ENCODE measurements at regions not wholly inside any gene's neighbourhood (a gene's known extent, or its start where the extent isn't known, plus 50 kb on each side); places are given as distances from the start of the nearest gene placed in this dataset.

GRCh38 chr12:116361414-116362223, 84.1 kb upstream of the MED13L start:
- TF ChIP-seq, protein P1, sequence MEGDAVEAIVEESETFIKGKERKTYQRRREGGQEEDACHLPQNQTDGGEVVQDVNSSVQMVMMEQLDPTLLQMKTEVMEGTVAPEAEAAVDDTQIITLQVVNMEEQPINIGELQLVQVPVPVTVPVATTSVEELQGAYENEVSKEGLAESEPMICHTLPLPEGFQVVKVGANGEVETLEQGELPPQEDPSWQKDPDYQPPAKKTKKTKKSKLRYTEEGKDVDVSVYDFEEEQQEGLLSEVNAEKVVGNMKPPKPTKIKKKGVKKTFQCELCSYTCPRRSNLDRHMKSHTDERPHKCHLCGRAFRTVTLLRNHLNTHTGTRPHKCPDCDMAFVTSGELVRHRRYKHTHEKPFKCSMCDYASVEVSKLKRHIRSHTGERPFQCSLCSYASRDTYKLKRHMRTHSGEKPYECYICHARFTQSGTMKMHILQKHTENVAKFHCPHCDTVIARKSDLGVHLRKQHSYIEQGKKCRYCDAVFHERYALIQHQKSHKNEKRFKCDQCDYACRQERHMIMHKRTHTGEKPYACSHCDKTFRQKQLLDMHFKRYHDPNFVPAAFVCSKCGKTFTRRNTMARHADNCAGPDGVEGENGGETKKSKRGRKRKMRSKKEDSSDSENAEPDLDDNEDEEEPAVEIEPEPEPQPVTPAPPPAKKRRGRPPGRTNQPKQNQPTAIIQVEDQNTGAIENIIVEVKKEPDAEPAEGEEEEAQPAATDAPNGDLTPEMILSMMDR (IDR thresholded peaks at IDR 0.05; ENCODE audit: borderline replicate concordance, insufficient read depth, low read depth, low read length), result no peak
- H3K4me3 ChIP-seq (ENCODE audit: low read depth, low read length), result no peak overlapping the region

DNA sequence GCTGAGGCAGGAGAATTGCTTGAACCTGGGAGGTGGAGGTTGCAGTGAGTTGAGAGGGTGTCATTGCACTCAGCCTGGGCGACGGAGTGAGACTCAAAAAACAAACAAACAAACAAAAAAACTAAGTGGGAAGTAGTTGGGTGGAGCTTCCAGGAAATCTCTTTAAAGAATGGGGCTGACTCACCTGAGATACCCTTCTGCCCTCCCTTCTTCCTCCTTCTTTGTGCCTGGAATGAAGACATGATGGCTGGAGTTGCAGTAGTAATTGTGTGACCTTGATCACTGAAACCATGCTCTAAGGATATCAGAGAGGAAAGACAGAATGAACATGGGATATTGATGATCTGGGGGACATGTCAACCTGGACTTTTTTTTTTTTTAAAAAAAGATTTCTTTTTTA, 87.6 kb upstream of the MED13L start:
- H3K4me3 ChIP-seq (ENCODE audit: low read depth, low read length), result no peak overlapping the region
- TF ChIP-seq, protein P1 (IDR thresholded peaks at IDR 0.05; ENCODE audit: borderline replicate concordance, insufficient read depth, low read depth, low read length), result no peak

- no peak overlapping the region for H3K4me3 ChIP-seq (ENCODE audit: low read depth, low read length)
- TF ChIP-seq, protein P1 (IDR thresholded peaks at IDR 0.05; ENCODE audit: borderline replicate concordance, insufficient read depth, low read depth, low read length), result no peak
Observed at GRCh38 chr12:116365606-116366455, 88.3 kb upstream of the MED13L start.

DNA sequence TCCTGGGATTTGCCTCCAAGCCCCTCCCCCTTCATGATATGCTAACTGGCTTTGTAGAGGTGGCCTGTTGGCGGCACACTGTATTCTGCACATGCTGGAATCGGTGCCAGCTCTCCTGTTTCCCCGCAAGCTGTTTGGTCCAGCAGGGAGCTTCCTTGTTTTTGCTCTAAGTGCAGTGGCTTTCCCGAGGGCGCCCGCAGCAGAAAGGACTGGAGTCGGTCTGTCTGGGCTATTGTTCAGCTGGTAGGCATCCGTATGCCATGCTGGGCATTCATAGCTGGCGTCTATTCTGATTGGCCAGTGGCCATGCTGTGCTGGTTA, 88.9 kb upstream of the MED13L start:
- no peak overlapping the region for H3K4me3 ChIP-seq (ENCODE audit: low read depth, low read length)

DNA sequence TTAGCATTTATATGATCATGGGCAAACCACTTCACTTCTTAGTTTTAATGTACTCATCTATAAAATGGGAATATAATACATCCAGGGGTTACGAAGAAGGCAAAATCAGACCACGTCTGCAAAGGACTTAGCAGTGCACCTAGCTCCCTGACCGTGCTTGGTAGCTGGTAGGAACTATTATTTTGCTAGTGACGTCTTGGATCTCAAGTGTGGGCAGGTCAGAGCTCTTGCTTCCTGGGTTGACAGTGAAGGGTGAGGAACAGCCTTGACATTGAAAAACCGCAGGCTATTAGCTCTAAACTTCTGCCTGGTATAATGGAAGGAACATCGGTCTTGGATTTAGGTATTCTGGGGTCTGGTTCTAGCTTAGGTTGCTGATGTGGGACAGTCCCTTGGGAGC, 89.3 kb upstream of the MED13L start:
- TF ChIP-seq, protein P1 (IDR thresholded peaks at IDR 0.05; ENCODE audit: borderline replicate concordance, insufficient read depth, low read depth, low read length), result no peak
- H3K4me3 ChIP-seq (ENCODE audit: low read depth, low read length), result no peak overlapping the region

More for the DNA sequence above, 88.9 kb upstream of the MED13L start:
- TF ChIP-seq, protein P1 (IDR thresholded peaks at IDR 0.05; ENCODE audit: borderline replicate concordance, insufficient read depth, low read depth, low read length), result no peak

DNA sequence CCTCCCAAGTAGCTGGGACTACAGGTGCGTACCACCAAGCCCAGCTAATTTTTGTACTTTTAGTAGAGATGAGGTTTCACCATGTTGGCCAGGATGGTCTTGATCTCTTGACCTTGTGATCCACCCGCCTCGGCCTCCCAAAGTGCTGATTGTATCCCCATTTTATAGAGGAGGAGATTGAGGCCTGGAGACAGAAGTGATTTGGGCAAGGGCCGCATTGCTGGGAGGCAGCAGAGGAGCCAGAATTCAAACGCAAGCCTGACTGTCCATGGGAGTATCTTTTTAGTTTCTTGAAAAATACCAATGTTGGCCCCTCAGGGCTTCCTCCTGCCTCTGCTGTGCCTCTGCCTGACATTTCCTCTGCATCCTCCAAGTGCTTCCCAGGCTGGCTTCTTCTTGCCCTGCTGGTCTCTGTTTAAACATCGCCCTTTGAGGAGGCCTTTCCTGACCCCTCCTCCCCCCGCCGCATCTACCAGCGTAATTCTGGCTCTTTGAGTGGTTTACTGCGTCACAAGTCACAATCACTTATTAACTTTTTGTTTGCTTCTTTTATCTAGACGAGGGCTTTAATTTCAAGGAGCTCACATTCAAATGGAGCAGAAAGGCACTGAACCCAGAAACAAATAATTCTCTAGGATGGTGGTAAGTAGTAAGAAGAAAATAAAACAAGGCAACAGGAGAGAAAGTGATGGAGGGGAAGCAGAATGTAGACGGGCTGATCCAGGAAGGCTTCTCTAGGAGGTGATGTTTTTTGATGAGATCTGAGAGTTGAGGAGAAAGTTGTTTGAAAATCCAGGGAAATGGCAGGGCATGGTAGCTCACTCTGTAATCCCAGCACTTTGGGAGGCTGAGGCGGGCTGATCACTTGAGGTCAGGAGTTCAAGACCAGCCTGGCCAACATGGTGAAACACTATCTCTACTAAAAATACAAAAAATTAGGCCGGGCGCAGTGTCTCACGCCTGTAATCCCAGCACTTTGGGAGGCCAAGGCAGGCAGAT, 91.0 kb upstream of the MED13L start:
- no peak overlapping the region for H3K4me3 ChIP-seq (ENCODE audit: low read depth, low read length)
- TF ChIP-seq, protein P1 (IDR thresholded peaks at IDR 0.05; ENCODE audit: borderline replicate concordance, insufficient read depth, low read depth, low read length), result no peak

All from GM12875 (cell line).